ENCODE measurements at regions not wholly inside any gene's neighbourhood (a gene's known extent, or its start where the extent isn't known, plus 50 kb on each side); places are given as distances from the start of the nearest gene placed in this dataset.

- DNase-seq (ENCODE audit: low spot score): no peak
- Histone ChIP-seq H3K4me2 (no peak overlapping the region), H3K4me3 (no peak overlapping the region), H3K9ac (no peak overlapping the region), H4K20me1 (ENCODE audit: low read depth) (no peaks in the 10 kb centered on the region), H3K27ac (no peak overlapping the region), H3K36me3 (no peaks in the 10 kb centered on the region), H3F3A (ENCODE audit: low read depth) (no peaks in the 10 kb centered on the region), H3K4me1 (no peaks in the 10 kb centered on the region), H3K79me2 (ENCODE audit: low read depth) (no peaks in the 10 kb centered on the region), H2AFZ (replicated peaks) (no peak overlapping the region), H3K27me3 (no peaks in the 10 kb centered on the region), H3K9me3 (ENCODE audit: low read depth) (no peaks in the 10 kb centered on the region)
- Mint-ChIP-seq H3K9me3 (no peaks in the 10 kb centered on the region), H3K27me3 (ENCODE audit: insufficient read depth, low read depth) (no peaks in the 10 kb centered on the region), H3K27ac (no peak overlapping the region), H3K4me1 (no peaks in the 10 kb centered on the region), H3K36me3 (no peaks in the 10 kb centered on the region), H3K4me3 (no peak overlapping the region)
- TF ChIP-seq EZH2 (IDR thresholded peaks at IDR 0.05): no peak
- TF ChIP-seq EZH2phosphoT487 (IDR thresholded peaks at IDR 0.05): no peak
- no peak for TF ChIP-seq CTCF (IDR thresholded peaks at IDR 0.05)
Measured at GRCh38 chr5:117638581-117638980, 1064.0 kb upstream of the SEMA6A start.

GRCh38 chr5:117633093-117633492 lies 1058.5 kb upstream of the SEMA6A start:
- Histone ChIP-seq H3K4me2 (no peak overlapping the region), H3K9me3 (ENCODE audit: low read depth) (no peaks in the 10 kb centered on the region), H4K20me1 (ENCODE audit: low read depth) (no peaks in the 10 kb centered on the region), H3K4me3 (no peak overlapping the region), H3K36me3 (no peaks in the 10 kb centered on the region), H3F3A (ENCODE audit: low read depth) (no peaks in the 10 kb centered on the region), H3K4me1 (no peaks in the 10 kb centered on the region), H3K27ac (no peak overlapping the region), H3K9ac (no peak overlapping the region), H3K79me2 (ENCODE audit: low read depth) (no peaks in the 10 kb centered on the region), H3K27me3 (no peaks in the 10 kb centered on the region), H2AFZ (replicated peaks) (no peak overlapping the region)
- no peaks in the 10 kb centered on the region for H3K4me1 Mint-ChIP-seq
- H3K36me3 Mint-ChIP-seq: no peaks in the 10 kb centered on the region
- no peaks in the 10 kb centered on the region for H3K27me3 Mint-ChIP-seq (ENCODE audit: insufficient read depth, low read depth)
- peaks cover 14% of the 10 kb centered on the region for H3K9me3 Mint-ChIP-seq
- no peak overlapping the region for H3K27ac Mint-ChIP-seq
- no peak for DNase-seq (ENCODE audit: low spot score)
- TF ChIP-seq EZH2 (IDR thresholded peaks at IDR 0.05) (no peak), CTCF (IDR thresholded peaks at IDR 0.05) (no peak), EZH2phosphoT487 (IDR thresholded peaks at IDR 0.05) (no peak)
- H3K4me3 Mint-ChIP-seq: no peak overlapping the region

GRCh38 chr5:117624201-117624600 lies 1049.6 kb upstream of the SEMA6A start:
- no peak for DNase-seq (ENCODE audit: low spot score)
- H3K4me2 ChIP-seq: no peak overlapping the region
- peaks cover 3% of the 10 kb centered on the region for H3K4me1 ChIP-seq
- H3K4me1 Mint-ChIP-seq: peaks cover 6% of the 10 kb centered on the region
- no peaks in the 10 kb centered on the region for H3K36me3 Mint-ChIP-seq
- no peaks in the 10 kb centered on the region for H4K20me1 ChIP-seq (ENCODE audit: low read depth)
- no peaks in the 10 kb centered on the region for H3K9me3 ChIP-seq (ENCODE audit: low read depth)
- no peak overlapping the region for H3K27ac ChIP-seq
- H3K27me3 ChIP-seq: no peaks in the 10 kb centered on the region
- H3K79me2 ChIP-seq (ENCODE audit: low read depth): no peaks in the 10 kb centered on the region
- peaks cover 3% of the 10 kb centered on the region for H3K9me3 Mint-ChIP-seq
- TF ChIP-seq CTCF (IDR thresholded peaks at IDR 0.05) (no peak), EZH2phosphoT487 (IDR thresholded peaks at IDR 0.05) (no peak), EZH2 (IDR thresholded peaks at IDR 0.05) (no peak)
- no peak overlapping the region for H2AFZ ChIP-seq (replicated peaks)
- no peaks in the 10 kb centered on the region for H3F3A ChIP-seq (ENCODE audit: low read depth)
- no peak overlapping the region for H3K4me3 ChIP-seq
- H3K9ac ChIP-seq: no peak overlapping the region
- no peak overlapping the region for H3K4me3 Mint-ChIP-seq
- peaks cover 2% of the 10 kb centered on the region for H3K27me3 Mint-ChIP-seq (ENCODE audit: insufficient read depth, low read depth)
- H3K27ac Mint-ChIP-seq: no peak overlapping the region
- no peaks in the 10 kb centered on the region for H3K36me3 ChIP-seq

Measured in neural progenitor cell (in vitro differentiated cells).